ENCODE measurements at regions not wholly inside any gene's neighbourhood (a gene's known extent, or its start where the extent isn't known, plus 50 kb on each side); places are given as distances from the start of the nearest gene placed in this dataset.

DNA sequence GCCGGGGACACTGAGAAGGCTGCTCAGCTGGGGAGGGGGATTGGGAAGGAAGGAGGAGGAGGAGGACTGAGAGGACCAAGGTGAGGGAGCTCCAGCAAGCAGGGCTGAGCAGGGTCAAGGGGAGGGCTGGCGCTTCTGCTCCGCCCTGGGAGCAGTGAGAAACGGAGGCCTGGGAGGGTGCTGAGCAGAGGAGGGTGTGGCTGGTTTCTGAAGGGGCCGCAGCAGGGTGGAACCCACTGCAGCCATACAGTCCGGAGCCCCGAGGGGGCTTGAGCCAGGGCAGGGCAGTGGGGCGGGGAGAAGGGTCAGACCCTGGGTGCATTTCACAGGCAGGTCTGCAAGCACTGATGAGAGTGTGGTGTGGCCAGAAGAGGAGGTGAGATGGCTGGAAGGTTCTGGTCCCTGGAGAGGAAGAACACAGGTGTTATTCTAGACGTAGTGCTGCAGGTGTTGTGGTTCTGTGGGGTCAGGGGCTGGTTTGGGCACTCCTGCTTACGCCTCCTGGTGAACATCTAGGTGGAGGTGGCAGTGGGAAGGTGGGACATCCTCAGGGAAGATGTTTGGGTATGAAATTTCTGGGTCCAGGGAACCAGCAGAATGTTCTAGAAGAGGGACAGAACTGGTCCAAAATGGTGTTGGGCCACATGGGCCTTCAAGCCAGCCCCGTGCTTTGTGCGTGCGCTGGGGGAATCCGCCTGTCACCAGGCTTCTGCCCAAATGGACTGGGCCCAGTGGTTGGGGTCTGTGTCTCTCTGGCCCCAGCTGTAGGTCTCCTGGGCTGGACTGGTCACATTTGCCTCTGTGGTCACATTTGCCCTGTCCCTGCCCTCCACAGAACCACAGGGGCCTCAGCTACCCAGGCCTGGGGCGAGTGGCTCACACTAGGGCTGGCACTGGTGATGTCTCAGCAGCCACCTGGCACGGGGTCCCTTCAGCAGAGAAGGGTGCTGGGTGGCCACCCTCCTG lies 714.7 kb downstream of the BRD1 start (continued):
- no peak for TF ChIP-seq POLR2A (IDR thresholded peaks at IDR 0.05; ENCODE audit: borderline replicate concordance, extremely low read depth, insufficient read depth, insufficient read length)

DNA sequence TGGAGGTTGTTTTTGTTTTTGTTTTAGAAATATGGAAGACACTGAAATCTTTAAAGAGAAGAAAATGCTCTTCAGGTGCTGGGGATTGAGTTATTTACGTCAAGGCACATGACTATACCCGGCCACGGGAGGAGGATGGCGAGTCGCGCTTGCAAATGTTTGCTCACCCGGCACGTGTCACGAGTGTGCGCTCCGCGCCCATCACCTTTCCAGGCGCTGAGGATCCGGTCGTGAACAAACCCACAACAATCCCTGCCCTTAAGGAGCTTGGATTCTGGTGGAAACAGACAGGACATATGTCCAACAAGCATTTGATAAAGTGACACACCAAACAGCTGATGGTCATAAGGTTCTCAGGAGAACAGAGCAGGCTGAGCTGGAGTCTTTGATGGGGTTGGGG lies 715.5 kb downstream of the BRD1 start:
- BruUV-seq (replicated peaks): no TSS peak
- Histone ChIP-seq H3K9ac (ENCODE audit: low read length) (no peak overlapping the region), H3K4me1 (ENCODE audit: control insufficient read depth in 1 of 2, insufficient read depth in 2 of 2, low read length in 2 of 2) (no peaks in the 10 kb centered on the region), H4K20me1 (ENCODE audit: insufficient read depth) (no peaks in the 10 kb centered on the region), H3K27me3 (ENCODE audit: insufficient read depth, low read length) (peaks cover 18% of the 10 kb centered on the region; the same call in 1 of the 2 replicates), H3K36me3 (ENCODE audit: control insufficient read depth in 1 of 2, insufficient read depth in 2 of 2, low read length in 2 of 2) (no peaks in the 10 kb centered on the region), H3K4me2 (ENCODE audit: low read length) (no peak overlapping the region), H3K9me2 (ENCODE audit: insufficient read depth) (no peaks in the 10 kb centered on the region), H3K4me3 (replicated peaks in 1 of 2; ENCODE audit: low read depth in 1 of 2, low read length in 2 of 2) (no peak overlapping the region), H3K27ac (ENCODE audit: low read depth, low read length) (no peak overlapping the region), H3K79me2 (ENCODE audit: insufficient read depth, low read length) (no peaks in the 10 kb centered on the region), H2AFZ (ENCODE audit: low read depth, low read length, poor library complexity, severe bottlenecking) (no peak overlapping the region), H3K9me3 (ENCODE audit: control insufficient read depth in 1 of 2, insufficient read depth in 1 of 2, low read depth in 1 of 2, low read length in 2 of 2) (no peaks in the 10 kb centered on the region)
- POLR2A ChIA-PET: no interaction called here
- ATAC-seq (no peak), DNase-seq (ENCODE audit: low read depth, low spot score) (no peak)
- TF ChIP-seq EGR1 (IDR thresholded peaks at IDR 0.05; ENCODE audit: low read depth): no peak
- TF ChIP-seq FOSL1 (IDR thresholded peaks at IDR 0.05; ENCODE audit: low read depth): no peak
- no peak for TF ChIP-seq RAD21 (IDR thresholded peaks at IDR 0.05; ENCODE audit: low read depth)
- TF ChIP-seq, protein P1, sequence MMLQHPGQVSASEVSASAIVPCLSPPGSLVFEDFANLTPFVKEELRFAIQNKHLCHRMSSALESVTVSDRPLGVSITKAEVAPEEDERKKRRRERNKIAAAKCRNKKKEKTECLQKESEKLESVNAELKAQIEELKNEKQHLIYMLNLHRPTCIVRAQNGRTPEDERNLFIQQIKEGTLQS (IDR thresholded peaks at IDR 0.05): no peak
- TF ChIP-seq, protein P2, sequence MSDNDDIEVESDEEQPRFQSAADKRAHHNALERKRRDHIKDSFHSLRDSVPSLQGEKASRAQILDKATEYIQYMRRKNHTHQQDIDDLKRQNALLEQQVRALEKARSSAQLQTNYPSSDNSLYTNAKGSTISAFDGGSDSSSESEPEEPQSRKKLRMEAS (IDR thresholded peaks at IDR 0.05): no peak
- TF ChIP-seq, protein P3, sequence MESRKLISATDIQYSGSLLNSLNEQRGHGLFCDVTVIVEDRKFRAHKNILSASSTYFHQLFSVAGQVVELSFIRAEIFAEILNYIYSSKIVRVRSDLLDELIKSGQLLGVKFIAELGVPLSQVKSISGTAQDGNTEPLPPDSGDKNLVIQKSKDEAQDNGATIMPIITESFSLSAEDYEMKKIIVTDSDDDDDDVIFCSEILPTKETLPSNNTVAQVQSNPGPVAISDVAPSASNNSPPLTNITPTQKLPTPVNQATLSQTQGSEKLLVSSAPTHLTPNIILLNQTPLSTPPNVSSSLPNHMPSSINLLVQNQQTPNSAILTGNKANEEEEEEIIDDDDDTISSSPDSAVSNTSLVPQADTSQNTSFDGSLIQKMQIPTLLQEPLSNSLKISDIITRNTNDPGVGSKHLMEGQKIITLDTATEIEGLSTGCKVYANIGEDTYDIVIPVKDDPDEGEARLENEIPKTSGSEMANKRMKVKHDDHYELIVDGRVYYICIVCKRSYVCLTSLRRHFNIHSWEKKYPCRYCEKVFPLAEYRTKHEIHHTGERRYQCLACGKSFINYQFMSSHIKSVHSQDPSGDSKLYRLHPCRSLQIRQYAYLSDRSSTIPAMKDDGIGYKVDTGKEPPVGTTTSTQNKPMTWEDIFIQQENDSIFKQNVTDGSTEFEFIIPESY (IDR thresholded peaks at IDR 0.05; ENCODE audit: extremely low read depth, insufficient replicate concordance, low read length): no peak
- no peak for TF ChIP-seq POLR2A (IDR thresholded peaks at IDR 0.05; ENCODE audit: borderline replicate concordance, extremely low read depth, insufficient read depth, insufficient read length)
- TF ChIP-seq, protein P4, sequence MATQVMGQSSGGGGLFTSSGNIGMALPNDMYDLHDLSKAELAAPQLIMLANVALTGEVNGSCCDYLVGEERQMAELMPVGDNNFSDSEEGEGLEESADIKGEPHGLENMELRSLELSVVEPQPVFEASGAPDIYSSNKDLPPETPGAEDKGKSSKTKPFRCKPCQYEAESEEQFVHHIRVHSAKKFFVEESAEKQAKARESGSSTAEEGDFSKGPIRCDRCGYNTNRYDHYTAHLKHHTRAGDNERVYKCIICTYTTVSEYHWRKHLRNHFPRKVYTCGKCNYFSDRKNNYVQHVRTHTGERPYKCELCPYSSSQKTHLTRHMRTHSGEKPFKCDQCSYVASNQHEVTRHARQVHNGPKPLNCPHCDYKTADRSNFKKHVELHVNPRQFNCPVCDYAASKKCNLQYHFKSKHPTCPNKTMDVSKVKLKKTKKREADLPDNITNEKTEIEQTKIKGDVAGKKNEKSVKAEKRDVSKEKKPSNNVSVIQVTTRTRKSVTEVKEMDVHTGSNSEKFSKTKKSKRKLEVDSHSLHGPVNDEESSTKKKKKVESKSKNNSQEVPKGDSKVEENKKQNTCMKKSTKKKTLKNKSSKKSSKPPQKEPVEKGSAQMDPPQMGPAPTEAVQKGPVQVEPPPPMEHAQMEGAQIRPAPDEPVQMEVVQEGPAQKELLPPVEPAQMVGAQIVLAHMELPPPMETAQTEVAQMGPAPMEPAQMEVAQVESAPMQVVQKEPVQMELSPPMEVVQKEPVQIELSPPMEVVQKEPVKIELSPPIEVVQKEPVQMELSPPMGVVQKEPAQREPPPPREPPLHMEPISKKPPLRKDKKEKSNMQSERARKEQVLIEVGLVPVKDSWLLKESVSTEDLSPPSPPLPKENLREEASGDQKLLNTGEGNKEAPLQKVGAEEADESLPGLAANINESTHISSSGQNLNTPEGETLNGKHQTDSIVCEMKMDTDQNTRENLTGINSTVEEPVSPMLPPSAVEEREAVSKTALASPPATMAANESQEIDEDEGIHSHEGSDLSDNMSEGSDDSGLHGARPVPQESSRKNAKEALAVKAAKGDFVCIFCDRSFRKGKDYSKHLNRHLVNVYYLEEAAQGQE (IDR thresholded peaks at IDR 0.05; ENCODE audit: low read depth): no peak
- TF ChIP-seq CBX3 (IDR thresholded peaks at IDR 0.05; ENCODE audit: low read depth): no peak
- TF ChIP-seq POLR2AphosphoS5 (IDR thresholded peaks at IDR 0.05; ENCODE audit: low read depth, low read length): no peak
- no peak for TF ChIP-seq JUND (IDR thresholded peaks at IDR 0.05)
- TF ChIP-seq CEBPB (IDR thresholded peaks at IDR 0.05; ENCODE audit: low read depth): no peak
- no peak for TF ChIP-seq ZNF274 (IDR thresholded peaks at IDR 0.05; ENCODE audit: low read depth, low read length)
- TF ChIP-seq ZFX (IDR thresholded peaks at IDR 0.05): no peak
- TF ChIP-seq SP1 (IDR thresholded peaks at IDR 0.05; ENCODE audit: low read depth): no peak
- RAD21 ChIA-PET (ENCODE audit: low non-redundant PET in 1 of 2, low total read pairs in 2 of 2, uncharacterized antibody in 2 of 2, unreplicated experiment in 2 of 2): no interaction called here
- intact Hi-C loops (cut with micrococcal nuclease): no loop called here
- CTCF ChIA-PET: no interaction called here
